Testis (tissue), 2 donors: ENCODE measurements at regions not wholly inside any gene's neighbourhood (a gene's known extent, or its start where the extent isn't known, plus 50 kb on each side); places are given as distances from the start of the nearest gene placed in this dataset.

ENCODE experiments used
- DNase-seq: peaks from one replicate; pipeline ENCODE4 v3.0.0-alpha.2; 2019
- H3K27ac ChIP-seq, 2 donors: fragments of 200-600 bp; sonication (generic); one replicate each; pipeline ENCODE4 v1.5.1; 2019
- H3K27me3 ChIP-seq: fragments of 200-600 bp; sonication (generic); one replicate; pipeline ENCODE4 v1.5.1; 2019
- H3K36me3 ChIP-seq: fragments of 200-600 bp; sonication (generic); one replicate; pipeline ENCODE4 v1.5.1; 2017; ENCODE audit warnings: low read depth; ENCODE audit errors: missing control alignments
- H3K4me1 ChIP-seq: fragments of 200-600 bp; sonication (generic); one replicate; pipeline ENCODE4 v1.5.1; 2019
- H3K4me3 ChIP-seq, 2 donors: fragments of 200-600 bp; sonication (generic); one replicate each; pipeline ENCODE4 v1.5.1; 2017 to 2019
- H3K9me3 ChIP-seq: fragments of 200-600 bp; sonication (generic); one replicate; pipeline ENCODE4 v1.5.1; 2017
- POLR2A ChIP-seq: fragments of 450-650 bp; IDR thresholded peaks from one replicate; pipeline ENCODE4 v1.6.1; 2017; ENCODE audit warnings: antibody characterized with exemption, mild to moderate bottlenecking, moderate library complexity
- WGBS, 2 donors: methylation state at CpG; one replicate each; pipeline ENCODE4 v1.1.5; 2018; 5-methylcytosine and 5-hydroxymethylcytosine counted together
- intact Hi-C: fragments of 100-400 bp; cut with DNase I; formaldehyde crosslinking; loops from one replicate; pipeline ENCODE4 v1.15.1; 2023; ENCODE audit warnings: low total_unique reads
- TF ChIP-seq, protein P1 (sequence below), 3 experiments: fragments of 450-650 bp in 2 of 3; fragments of 200-600 bp in 1 of 3; sonication (generic) in 1 of 3; IDR thresholded peaks; one replicate each; pipeline ENCODE4 v1.5.1; 2016 to 2019; ENCODE audit warnings: antibody characterized with exemption in 3 of 3, mild to moderate bottlenecking in 2 of 3, moderate library complexity in 1 of 3

DNA sequence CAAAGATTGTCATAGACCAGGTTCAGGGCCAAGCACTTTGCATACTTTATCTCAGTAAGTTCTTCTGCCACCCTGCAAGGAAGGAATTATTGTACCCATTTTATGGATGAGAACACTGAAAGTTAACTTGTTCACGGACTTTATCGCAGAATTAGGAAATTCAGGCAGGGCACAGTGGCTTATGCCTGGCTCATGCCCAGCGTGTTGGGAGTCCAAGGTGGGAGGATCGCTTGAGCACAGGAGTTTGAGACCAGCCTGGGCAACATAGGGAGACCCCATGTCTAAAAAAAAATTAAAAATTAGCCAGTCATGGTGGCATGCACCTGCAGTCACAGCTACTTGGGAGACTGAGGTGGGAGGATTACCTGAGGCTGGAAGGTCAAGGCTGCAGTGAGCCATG is 72.4 kb downstream of the MFAP3 start:
- intact Hi-C loops: no loop called here
- Histone ChIP-seq H3K36me3 (no peaks in the 10 kb centered on the region), H3K4me1 (no peaks in the 10 kb centered on the region), H3K27ac (no peak overlapping the region), H3K27me3 (no peaks in the 10 kb centered on the region), H3K9me3 (no peaks in the 10 kb centered on the region), H3K4me3 (no peak overlapping the region)
- DNase-seq: no peak
- 90 to 95% methylated on average over 4 of the region's 4 CpGs for WGBS, 2 donors
- TF ChIP-seq, protein P1, sequence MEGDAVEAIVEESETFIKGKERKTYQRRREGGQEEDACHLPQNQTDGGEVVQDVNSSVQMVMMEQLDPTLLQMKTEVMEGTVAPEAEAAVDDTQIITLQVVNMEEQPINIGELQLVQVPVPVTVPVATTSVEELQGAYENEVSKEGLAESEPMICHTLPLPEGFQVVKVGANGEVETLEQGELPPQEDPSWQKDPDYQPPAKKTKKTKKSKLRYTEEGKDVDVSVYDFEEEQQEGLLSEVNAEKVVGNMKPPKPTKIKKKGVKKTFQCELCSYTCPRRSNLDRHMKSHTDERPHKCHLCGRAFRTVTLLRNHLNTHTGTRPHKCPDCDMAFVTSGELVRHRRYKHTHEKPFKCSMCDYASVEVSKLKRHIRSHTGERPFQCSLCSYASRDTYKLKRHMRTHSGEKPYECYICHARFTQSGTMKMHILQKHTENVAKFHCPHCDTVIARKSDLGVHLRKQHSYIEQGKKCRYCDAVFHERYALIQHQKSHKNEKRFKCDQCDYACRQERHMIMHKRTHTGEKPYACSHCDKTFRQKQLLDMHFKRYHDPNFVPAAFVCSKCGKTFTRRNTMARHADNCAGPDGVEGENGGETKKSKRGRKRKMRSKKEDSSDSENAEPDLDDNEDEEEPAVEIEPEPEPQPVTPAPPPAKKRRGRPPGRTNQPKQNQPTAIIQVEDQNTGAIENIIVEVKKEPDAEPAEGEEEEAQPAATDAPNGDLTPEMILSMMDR (IDR thresholded peaks at IDR 0.05): no peak
- TF ChIP-seq POLR2A: no peak

DNA sequence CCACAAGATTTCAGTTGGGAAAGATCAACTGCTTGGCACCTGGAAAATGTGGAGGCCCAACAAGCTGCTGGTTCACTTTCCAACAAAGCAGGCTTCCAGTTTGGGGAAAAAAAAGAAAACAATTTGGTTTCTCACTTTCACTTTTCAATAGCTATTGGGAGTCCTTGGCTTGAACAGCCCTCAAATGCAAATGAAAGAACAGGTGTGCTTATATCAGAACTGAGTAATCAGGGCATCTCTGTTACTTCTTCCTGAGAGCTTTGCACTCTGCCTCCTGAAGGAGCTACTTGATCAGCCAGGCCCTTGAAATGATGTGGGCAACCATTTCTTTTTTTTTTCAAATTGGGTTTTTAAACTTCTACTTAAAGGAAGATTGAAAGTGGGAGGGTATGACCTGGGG is 73.5 kb downstream of the MFAP3 start:
- no peaks in the 10 kb centered on the region for H3K9me3 ChIP-seq
- DNase-seq: no peak
- no peak overlapping the region for H3K27ac ChIP-seq
- no peaks in the 10 kb centered on the region for H3K36me3 ChIP-seq
- intact Hi-C loops: no loop called here
- TF ChIP-seq, protein P1 (IDR thresholded peaks at IDR 0.05): no peak
- no peak for TF ChIP-seq POLR2A
- H3K4me1 ChIP-seq: no peaks in the 10 kb centered on the region
- H3K27me3 ChIP-seq: no peaks in the 10 kb centered on the region
- no peak overlapping the region for H3K4me3 ChIP-seq

DNA sequence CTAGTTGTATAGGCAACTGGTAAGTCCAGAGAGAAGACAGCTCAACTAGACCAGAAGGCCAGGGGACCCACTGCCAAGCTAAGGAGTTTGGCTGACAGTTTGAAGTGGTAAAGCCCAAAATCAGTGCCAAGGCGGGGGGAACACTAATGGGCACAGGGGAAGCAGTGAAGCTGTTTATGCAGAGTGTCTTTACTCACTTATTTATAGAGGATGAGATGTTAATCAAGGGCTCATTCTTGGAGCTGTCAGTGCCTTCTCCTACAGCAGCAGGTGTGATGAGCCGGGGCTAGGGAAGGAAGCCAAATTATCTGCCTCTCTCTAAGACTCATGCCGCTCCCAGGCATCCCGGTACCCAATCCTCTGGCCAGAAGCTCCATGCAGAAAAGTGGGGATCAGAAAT is 75.2 kb upstream of the GALNT10 start:
- no peak for TF ChIP-seq POLR2A
- TF ChIP-seq, protein P1 (IDR thresholded peaks at IDR 0.05): no peak
- intact Hi-C loops: no loop called here
- Histone ChIP-seq H3K4me3 (no peak overlapping the region), H3K36me3 (no peaks in the 10 kb centered on the region), H3K9me3 (no peaks in the 10 kb centered on the region), H3K27me3 (no peaks in the 10 kb centered on the region), H3K4me1 (no peaks in the 10 kb centered on the region), H3K27ac (no peak overlapping the region)
- 85 to 90% methylated on average over 4 of the region's 4 CpGs for WGBS, 2 donors
- DNase-seq: no peak

DNA sequence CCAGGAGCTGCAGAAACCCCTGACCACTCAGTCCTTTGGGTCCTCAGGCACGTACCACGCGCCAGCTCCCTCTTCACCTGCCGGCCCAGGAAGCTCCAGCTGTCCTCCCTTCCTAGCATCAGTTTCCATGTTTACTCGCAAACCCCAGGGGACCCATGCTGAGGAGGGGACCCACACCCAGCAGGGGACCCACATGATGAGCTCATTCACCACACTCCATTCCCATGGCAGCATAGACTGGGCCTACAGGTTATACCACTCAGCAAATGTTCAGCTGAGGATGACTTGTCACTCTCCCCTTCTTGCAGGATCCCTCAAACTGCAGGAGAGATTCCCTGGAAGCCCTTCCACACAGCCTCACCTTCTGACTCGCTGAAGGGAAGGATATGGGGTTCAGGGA is 73.5 kb upstream of the GALNT10 start:
- intact Hi-C loops: no loop called here
- Histone ChIP-seq H3K27me3 (no peaks in the 10 kb centered on the region), H3K9me3 (no peaks in the 10 kb centered on the region), H3K4me1 (no peaks in the 10 kb centered on the region), H3K27ac (no peak overlapping the region), H3K36me3 (no peaks in the 10 kb centered on the region), H3K4me3 (no peak overlapping the region)
- no peak for DNase-seq
- no peak for TF ChIP-seq POLR2A
- TF ChIP-seq, protein P1 (IDR thresholded peaks at IDR 0.05): no peak
- 96% methylated on average over 6 of the region's 6 CpGs for WGBS, 2 donors

DNA sequence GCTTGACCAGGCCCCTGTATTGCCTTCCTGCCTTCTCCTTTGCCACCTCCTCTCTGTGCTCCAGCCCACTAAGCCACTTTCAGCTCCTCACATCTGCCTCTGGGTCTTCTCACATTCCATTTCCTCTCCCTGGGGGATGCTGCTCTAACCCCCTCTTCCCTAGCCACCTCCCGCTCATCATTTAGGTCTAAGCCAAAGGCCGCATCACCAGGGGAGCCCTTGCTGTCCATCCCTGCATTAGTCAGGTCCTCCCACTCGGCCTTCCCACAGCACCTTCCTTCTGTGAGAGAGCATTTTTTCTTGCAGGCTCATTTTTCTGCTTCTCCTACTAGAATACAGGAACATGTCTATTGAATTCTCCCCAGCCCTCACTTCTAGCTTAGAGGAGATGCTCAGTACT is 72.6 kb upstream of the GALNT10 start:
- Histone ChIP-seq H3K4me3 (no peak overlapping the region), H3K27me3 (no peaks in the 10 kb centered on the region), H3K36me3 (no peaks in the 10 kb centered on the region), H3K27ac (no peak overlapping the region), H3K9me3 (no peaks in the 10 kb centered on the region), H3K4me1 (no peaks in the 10 kb centered on the region)
- no peak for TF ChIP-seq POLR2A
- TF ChIP-seq, protein P1 (IDR thresholded peaks at IDR 0.05): no peak
- WGBS, 2 donors: 78 to 92% methylated on average over 3 of the region's 3 CpGs
- intact Hi-C loops: no loop called here
- DNase-seq: no peak
